Effector memory CD8-positive, alpha-beta T cell (primary cell): ENCODE measurements at regions not wholly inside any gene's neighbourhood (a gene's known extent, or its start where the extent isn't known, plus 50 kb on each side); places are given as distances from the start of the nearest gene placed in this dataset.
"Not testable (repeated sequence)": the region's sequence is repeated elsewhere in the genome, so short reads cannot be mapped to it uniquely, and the experiment has no call there.

Source experiments
- ATAC-seq: fragments of 150-1000 bp; cut with Tn5 transposase; replicated peaks from 2 replicates; pipeline ENCODE4 v1.10.0; 2021; ENCODE audit warnings: mild to moderate bottlenecking, moderate library complexity
- DNase-seq, 3 experiments: peaks; one replicate each; pipeline ENCODE4 v3.0.0; 2021
- H3K27ac Mint-ChIP-seq, 2 donors: one replicate each; pipeline ENCODE4 v1.8.0; 2022; ENCODE audit warnings: mild to moderate bottlenecking in 2 of 2, mixed read lengths in 2 of 2, moderate library complexity in 2 of 2
- H3K27me3 Mint-ChIP-seq, 2 donors: one replicate each; pipeline ENCODE4 v1.8.0; 2022; ENCODE audit warnings: mixed read lengths in 2 of 2
- H3K36me3 Mint-ChIP-seq: one replicate; pipeline ENCODE4 v1.8.0; 2022; ENCODE audit warnings: mild to moderate bottlenecking, moderate library complexity, mixed read lengths; ENCODE audit not compliant: insufficient read depth
- H3K4me1 Mint-ChIP-seq, 2 donors: one replicate each; pipeline ENCODE4 v1.8.0; 2022; ENCODE audit warnings: low read depth in 2 of 2, mixed read lengths in 2 of 2
- H3K4me3 Mint-ChIP-seq, 2 donors: one replicate each; pipeline ENCODE4 v1.8.0; 2022; ENCODE audit warnings: mild to moderate bottlenecking in 2 of 2, mixed read lengths in 2 of 2, moderate library complexity in 2 of 2
- H3K9me3 Mint-ChIP-seq, 2 donors: one replicate each; pipeline ENCODE4 v1.8.0; 2022; ENCODE audit warnings: mixed read lengths in 2 of 2

GRCh38 chr5:74543162-74543995, 97.1 kb downstream of the ENC1 start:
- ATAC-seq (no peak), DNase-seq (no peak)
- Mint-ChIP-seq H3K4me1 (no peaks in the 10 kb centered on the region), H3K36me3 (no peaks in the 10 kb centered on the region), H3K4me3 (no peak overlapping the region), H3K27me3 (peaks cover 0 to 8% of the 10 kb centered on the region in 2 donors), H3K27ac (no peak overlapping the region), H3K9me3 (no peaks in the 10 kb centered on the region)

DNA sequence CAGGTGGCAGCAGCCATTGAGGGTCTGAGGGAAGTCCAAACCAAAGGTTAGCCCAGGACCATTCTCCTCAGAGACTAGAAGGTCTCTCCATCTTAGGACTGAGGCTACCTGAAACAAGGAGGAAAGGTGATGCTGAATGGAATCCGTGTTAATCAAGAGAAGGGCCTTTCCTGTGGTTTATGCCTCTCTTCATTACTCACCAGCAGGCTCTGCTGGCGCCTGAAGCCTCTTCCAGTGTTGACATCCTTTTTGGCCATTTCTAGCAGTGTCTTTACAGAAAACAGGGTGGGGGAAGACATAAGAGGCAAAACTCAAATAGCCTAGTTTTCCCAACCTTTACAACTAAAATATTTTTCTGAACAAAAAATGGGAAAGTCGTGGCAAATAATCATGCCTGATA, 98.0 kb downstream of the ENC1 start:
- DNase-seq (no peak), ATAC-seq (no peak)
- Mint-ChIP-seq H3K27me3 (peaks cover 0 to 8% of the 10 kb centered on the region in 2 donors), H3K4me3 (no peak overlapping the region), H3K4me1 (no peaks in the 10 kb centered on the region), H3K9me3 (no peaks in the 10 kb centered on the region), H3K27ac (no peak overlapping the region), H3K36me3 (no peaks in the 10 kb centered on the region)

- no peak for DNase-seq
- H3K9me3 Mint-ChIP-seq = no peaks in the 10 kb centered on the region
Measured at GRCh38 chr5:74541381-74541781, 99.1 kb downstream of the ENC1 start.

GRCh38 chr5:74540622-74541021, 99.9 kb downstream of the ENC1 start:
- peaks cover 0 to 8% of the 10 kb centered on the region in 2 donors for H3K27me3 Mint-ChIP-seq
- no peak overlapping the region for H3K4me3 Mint-ChIP-seq
- no peak for ATAC-seq
- H3K9me3 Mint-ChIP-seq = no peaks in the 10 kb centered on the region
- no peak for DNase-seq
- no peaks in the 10 kb centered on the region for H3K4me1 Mint-ChIP-seq
- no peak overlapping the region for H3K27ac Mint-ChIP-seq
- no peaks in the 10 kb centered on the region for H3K36me3 Mint-ChIP-seq

More at GRCh38 chr5:74541381-74541781, 99.1 kb downstream of the ENC1 start:
- Mint-ChIP-seq H3K27ac (no peak overlapping the region), H3K36me3 (no peaks in the 10 kb centered on the region), H3K4me3 (no peak overlapping the region), H3K4me1 (no peaks in the 10 kb centered on the region), H3K27me3 (peaks cover 0 to 8% of the 10 kb centered on the region in 2 donors)
- no peak for ATAC-seq

- Mint-ChIP-seq H3K4me1 (no peaks in the 10 kb centered on the region), H3K36me3 (no peaks in the 10 kb centered on the region), H3K9me3 (no peaks in the 10 kb centered on the region), H3K4me3 (no peak overlapping the region), H3K27ac (no peak overlapping the region), H3K27me3 (peaks cover 0 to 8% of the 10 kb centered on the region in 2 donors)
- ATAC-seq (no peak), DNase-seq (no peak)
Measured at GRCh38 chr5:74539986-74540385, 100.5 kb downstream of the ENC1 start.

DNA sequence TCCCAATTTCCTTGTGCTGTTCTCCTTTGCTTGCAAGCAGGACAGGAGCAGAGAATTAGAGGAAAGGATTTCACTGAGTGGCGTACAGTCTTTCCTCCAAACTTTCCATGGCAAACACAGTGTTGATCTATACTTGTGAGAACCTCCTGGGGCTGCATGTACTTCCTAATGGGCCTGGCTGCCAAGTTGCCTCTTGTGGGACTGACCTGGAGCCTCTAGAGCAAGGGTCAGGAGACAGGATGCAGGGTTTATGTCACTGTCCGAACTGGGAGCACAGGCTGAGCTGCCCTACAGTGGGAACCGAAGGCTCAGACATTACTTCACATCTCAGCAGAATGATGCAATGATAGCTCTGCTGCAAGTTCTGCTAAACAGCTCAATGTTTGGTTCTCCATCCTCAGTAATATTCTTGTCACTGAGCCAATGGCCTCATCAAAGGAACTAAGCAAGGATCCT, 102.3 kb downstream of the ENC1 start:
- Mint-ChIP-seq H3K4me3 (no peak overlapping the region), H3K4me1 (no peaks in the 10 kb centered on the region), H3K36me3 (peaks cover 3% of the 10 kb centered on the region), H3K27ac (no peak overlapping the region), H3K27me3 (peaks cover 0 to 4% of the 10 kb centered on the region in 2 donors), H3K9me3 (peaks cover 1 to 8% of the 10 kb centered on the region in 2 donors)
- ATAC-seq (no peak), DNase-seq (no peak)

DNA sequence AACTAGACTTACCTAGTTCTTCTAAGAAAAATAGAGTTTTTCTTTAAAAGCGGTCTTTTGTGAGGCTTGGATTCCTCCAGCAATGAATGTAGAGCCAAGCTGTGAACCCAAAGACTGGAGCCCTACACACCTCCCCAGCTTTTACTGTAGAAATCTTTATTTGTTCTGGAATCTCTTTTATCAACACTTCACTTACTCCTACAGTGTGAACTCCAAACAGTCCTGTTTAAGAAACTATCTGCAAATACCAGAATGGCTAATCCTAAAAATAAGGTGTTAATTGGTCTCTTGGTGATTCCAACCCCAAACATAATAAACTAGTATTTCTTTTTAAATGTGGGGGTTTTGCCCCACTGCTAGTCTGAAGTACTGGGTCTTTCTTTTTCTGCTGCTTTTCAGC, 103.9 kb downstream of the ENC1 start:
- ATAC-seq (no peak), DNase-seq (no peak)
- Mint-ChIP-seq H3K27me3 (no peaks in the 10 kb centered on the region), H3K27ac (no peak overlapping the region), H3K4me3 (no peak overlapping the region), H3K4me1 (no peaks in the 10 kb centered on the region), H3K9me3 (peaks cover 1 to 8% of the 10 kb centered on the region in 2 donors), H3K36me3 (peaks cover 3% of the 10 kb centered on the region)

GRCh38 chr5:74535926-74536325, 104.6 kb downstream of the ENC1 start:
- Mint-ChIP-seq H3K4me1 (no peaks in the 10 kb centered on the region), H3K27me3 (no peaks in the 10 kb centered on the region), H3K4me3 (no peak overlapping the region), H3K36me3 (peaks cover 3% of the 10 kb centered on the region), H3K9me3 (peaks cover 1 to 8% of the 10 kb centered on the region in 2 donors), H3K27ac (no peak overlapping the region)
- DNase-seq = no peak
- no peak for ATAC-seq

- Mint-ChIP-seq H3K4me1 (no peaks in the 10 kb centered on the region), H3K27ac (no peak overlapping the region), H3K36me3 (peaks cover 3% of the 10 kb centered on the region), H3K4me3 (no peak overlapping the region), H3K27me3 (no peaks in the 10 kb centered on the region), H3K9me3 (peaks cover 1 to 8% of the 10 kb centered on the region in 2 donors)
- no peak for DNase-seq
- no peak for ATAC-seq
Measured at GRCh38 chr5:74534397-74535129, 106.0 kb downstream of the ENC1 start.

GRCh38 chr5:74530326-74531050, 110.0 kb downstream of the ENC1 start:
- Mint-ChIP-seq H3K36me3 (peaks cover 3% of the 10 kb centered on the region), H3K27ac (no peak overlapping the region), H3K9me3 (peaks cover 1 to 8% of the 10 kb centered on the region in 2 donors), H3K4me3 (no peak overlapping the region), H3K4me1 (no peaks in the 10 kb centered on the region), H3K27me3 (no peaks in the 10 kb centered on the region)
- DNase-seq (no peak), ATAC-seq (no peak)

DNA sequence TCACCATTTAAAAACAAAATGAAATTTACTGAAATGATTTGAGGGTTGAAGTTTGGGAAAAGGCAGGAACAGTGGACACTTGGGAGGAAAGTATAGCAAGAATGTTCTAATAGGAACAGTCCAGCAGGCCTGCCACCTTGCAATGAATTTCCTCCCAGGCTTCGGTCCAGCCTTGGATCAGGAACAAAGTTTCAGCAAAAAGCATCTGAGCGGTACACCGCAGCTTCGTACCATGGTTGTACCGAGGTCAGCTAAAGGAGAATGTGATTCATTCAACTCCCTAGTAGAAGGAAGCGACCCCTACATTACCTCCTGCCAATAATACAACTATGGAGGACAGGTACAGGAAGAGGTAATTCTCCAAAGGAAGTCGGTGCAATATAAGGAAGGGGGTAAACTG, 111.4 kb downstream of the ENC1 start:
- no peak for ATAC-seq
- no peak for DNase-seq
- no peaks in the 10 kb centered on the region for H3K4me1 Mint-ChIP-seq
- H3K36me3 Mint-ChIP-seq = peaks cover 2% of the 10 kb centered on the region
- H3K27ac Mint-ChIP-seq = no peak overlapping the region
- H3K9me3 Mint-ChIP-seq = peaks cover 1 to 3% of the 10 kb centered on the region in 2 donors
- peaks cover 0 to under 1% of the 10 kb centered on the region in 2 donors for H3K27me3 Mint-ChIP-seq
- no peak overlapping the region for H3K4me3 Mint-ChIP-seq

DNA sequence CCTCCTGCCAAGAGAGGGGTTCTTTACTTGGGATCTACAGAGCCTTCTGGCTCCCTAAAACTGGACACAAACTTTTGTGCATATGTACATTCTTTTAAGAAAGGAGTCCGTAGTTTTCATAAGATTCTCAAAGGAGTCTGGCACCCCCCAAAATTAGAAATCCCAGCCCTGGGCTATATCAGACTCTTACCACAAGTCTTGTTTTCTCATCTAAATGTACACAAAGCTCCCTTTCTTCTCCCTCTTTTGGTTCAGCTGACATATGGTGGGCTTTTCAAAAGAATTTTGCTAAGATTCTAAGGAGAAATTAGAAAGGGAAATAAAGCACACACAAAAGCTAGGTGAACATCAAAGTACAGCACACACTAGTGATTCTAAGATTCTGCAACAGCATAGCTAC, 114.4 kb downstream of the ENC1 start:
- Mint-ChIP-seq H3K27me3 (peaks cover 0 to 17% of the 10 kb centered on the region in 2 donors), H3K27ac (no peak overlapping the region), H3K36me3 (no peaks in the 10 kb centered on the region), H3K4me3 (no peak overlapping the region), H3K4me1 (no peaks in the 10 kb centered on the region), H3K9me3 (peaks cover 6 to 12% of the 10 kb centered on the region in 2 donors)
- ATAC-seq (no peak), DNase-seq (no peak)

DNA sequence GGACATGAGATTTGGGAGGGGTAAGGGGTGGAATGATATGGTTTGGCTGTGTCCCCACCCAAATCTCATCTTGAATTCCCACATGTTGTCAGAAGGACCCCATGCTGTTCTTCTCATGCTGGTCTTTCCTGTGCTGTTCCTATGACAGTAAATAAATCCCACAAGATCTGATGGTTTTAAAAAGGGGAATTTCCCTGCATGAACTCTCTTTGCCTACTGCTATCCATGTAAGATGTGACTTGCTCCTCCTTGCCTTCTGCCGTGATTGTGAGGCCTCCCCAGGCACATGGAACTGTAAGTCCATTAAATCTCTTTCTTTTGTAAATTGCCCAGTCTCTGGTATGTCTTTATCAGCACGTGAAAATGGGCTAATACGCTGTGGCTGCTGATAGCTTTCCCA, 115.8 kb downstream of the ENC1 start:
- peaks cover 0 to 20% of the 10 kb centered on the region in 2 donors for H3K27me3 Mint-ChIP-seq
- not testable (repeated sequence) for H3K36me3 Mint-ChIP-seq, H3K4me3 Mint-ChIP-seq, H3K27ac Mint-ChIP-seq, H3K4me1 Mint-ChIP-seq, DNase-seq, ATAC-seq
- H3K9me3 Mint-ChIP-seq = peaks cover 6 to 12% of the 10 kb centered on the region in 2 donors
